CD4-positive, alpha-beta T cell treated with Interleukin-1 beta for 1 hour (primary cell): ENCODE measurements at regions not wholly inside any gene's neighbourhood (a gene's known extent, or its start where the extent isn't known, plus 50 kb on each side); places are given as distances from the start of the nearest gene placed in this dataset.
"Not testable (repeated sequence)": the region's sequence is repeated elsewhere in the genome, so short reads cannot be mapped to it uniquely, and the experiment has no call there.

Source experiments
- DNase-seq, 2 donors: peaks; one replicate each; pipeline ENCODE4 v3.0.0-alpha.2; 2020 to 2022

DNA sequence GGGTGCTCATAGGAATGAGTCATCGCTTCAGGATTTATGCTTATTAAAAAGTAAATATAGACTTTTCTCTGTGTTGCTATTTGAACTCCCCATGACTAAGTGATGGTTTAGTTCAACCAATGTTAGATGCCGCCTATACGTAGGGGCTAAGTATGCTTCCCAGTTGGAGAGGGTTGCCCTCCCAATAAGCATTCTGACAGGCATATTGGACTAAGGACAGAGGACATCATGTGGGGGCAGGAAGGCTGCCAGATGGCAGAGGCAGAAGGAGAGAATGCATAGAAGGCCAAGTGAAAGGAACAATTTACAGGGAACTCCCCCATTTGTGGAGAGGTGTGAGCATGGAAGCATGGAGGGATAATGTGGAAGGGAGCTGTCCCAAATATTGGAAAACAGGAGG lies 318.4 kb upstream of the OBI1 start:
- DNase-seq = no peak

DNA sequence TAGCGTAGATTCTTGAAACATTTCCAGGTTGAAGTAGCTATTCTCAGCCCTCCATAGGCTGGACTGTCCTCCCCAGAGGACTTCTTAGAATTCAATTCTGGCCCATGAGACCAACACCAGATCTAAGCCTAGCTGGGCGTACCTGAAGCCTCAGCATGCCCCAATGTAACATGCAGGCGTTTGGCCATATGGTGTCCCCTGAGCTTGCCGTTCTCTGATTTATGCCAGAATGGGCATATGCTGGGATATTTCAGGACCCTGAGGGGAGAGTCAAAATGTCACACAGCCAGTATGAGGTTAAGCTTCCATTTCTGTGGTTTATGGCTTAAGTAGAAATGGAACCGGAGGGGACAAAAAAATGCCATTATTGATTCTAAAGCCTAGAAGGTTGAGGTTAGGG lies 317.7 kb upstream of the OBI1 start:
- DNase-seq = no peak

DNA sequence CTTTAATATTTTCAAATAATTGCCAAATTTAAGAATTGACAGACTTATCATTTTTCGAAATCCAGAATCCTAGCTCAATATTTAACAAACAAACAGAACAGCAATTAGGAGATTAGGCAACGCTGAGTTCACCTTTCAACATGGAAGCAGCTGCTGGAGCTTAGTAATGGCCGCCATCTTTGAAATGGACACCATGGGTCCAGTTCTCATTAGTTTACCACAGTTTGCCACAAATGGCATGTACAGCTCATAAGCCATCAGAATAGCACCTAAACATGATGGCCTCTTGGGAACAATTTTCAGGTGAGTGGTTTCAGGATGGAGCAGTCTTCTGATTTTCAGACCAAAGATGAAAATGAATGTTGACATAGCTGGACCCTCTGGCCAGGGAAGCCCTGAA lies 313.6 kb upstream of the OBI1 start:
- no peak for DNase-seq

GRCh38 chr13:78971355-78972025 lies 312.5 kb upstream of the OBI1 start:
- DNase-seq = no peak

DNA sequence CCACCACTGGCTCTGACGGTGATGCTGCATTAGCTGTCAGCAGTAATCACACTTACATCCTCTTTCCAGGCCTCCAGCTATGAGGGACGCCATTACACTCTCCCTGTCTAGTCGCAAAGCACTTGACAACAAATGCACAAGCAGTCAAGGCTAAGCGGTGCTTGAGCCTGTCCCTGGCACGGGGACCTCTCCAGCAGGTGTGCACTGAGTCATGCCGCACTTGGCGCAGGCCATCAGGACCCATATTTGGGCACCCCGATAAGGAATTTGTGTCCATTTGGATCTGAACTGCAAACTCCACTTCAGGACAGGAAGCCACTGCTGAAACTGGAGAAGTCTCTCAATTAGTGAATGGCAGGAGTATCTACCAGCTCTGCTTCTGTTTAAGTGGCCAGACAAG lies 301.9 kb upstream of the OBI1 start:
- no peak for DNase-seq

GRCh38 chr13:78958006-78958405 lies 299.1 kb upstream of the OBI1 start:
- DNase-seq = no peak

DNA sequence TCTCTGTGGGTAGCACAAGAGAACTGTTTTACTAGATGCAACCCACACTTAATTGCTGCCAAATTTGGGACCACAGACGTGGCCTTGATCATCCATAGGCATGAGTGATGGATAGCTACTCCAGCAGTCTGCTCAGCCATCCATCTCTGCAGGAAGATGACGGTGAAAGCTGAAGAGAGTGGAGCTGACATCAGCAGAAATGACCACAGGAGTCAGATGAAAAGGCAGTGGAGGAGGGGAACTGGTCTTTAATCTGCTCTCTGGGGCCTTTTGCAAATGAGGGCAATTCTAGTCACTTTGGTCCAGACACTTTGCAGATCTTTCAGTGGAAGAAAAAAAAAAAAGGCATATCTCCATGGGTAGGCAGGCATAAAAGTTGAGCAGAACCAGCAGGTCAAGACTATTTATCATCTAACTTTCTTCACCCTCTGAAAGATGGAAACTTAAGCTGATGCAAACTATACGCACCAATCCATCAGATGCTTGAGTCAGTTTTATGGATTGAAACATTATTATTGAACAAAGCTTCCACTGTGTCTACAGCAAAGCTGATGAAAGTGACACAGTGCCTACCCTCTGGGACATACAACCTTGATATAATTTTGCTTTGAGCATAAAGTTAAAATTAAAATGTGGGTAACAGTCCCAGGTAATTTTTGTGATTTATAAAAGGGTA lies 281.6 kb upstream of the OBI1 start:
- no peak for DNase-seq

GRCh38 chr13:78934336-78934735 lies 275.4 kb upstream of the OBI1 start:
- no peak for DNase-seq

GRCh38 chr13:78915015-78915414 lies 256.1 kb upstream of the OBI1 start:
- DNase-seq = no peak

GRCh38 chr13:78913656-78914055 lies 254.7 kb upstream of the OBI1 start:
- no peak for DNase-seq

DNA sequence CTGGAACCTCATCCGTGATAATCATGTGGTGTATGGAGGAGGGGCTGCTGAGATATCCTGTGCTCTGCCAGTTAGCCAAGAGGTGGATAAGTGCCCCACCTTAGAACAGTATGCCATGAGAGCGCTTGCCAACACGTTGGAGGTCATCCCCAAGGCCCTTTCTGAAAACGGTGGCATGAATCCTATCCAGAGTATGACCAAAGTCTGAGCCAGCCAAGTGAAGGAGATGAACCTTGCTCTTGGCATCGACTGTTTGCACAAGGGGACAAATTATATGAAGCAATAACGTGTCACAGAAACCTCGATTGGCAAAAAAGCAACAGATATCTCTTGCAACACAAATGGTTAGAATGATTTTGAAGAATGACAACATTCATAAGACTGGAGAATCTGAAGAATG lies 251.2 kb upstream of the OBI1 start:
- no peak for DNase-seq

DNA sequence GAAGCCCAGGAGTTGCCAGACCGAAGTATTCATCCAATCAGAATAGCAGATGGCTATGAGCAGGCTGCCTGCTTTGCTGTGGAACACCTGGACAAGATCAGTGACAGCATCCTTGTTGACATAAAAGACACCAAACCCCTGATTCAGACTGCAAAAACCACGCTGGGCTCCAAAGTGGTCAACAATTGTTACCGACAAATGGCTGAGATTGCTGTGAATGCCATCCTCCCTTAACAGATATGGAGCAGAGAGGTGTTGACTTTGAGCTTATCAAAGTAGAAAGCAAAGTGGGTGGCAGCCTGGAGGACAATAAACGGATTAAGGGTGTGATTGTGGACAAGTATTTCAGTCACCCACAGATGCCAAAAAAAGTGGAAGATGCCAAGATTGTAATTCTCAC lies 250.3 kb upstream of the OBI1 start:
- DNase-seq = no peak

GRCh38 chr13:78907006-78907405 lies 248.1 kb upstream of the OBI1 start:
- DNase-seq = no peak

DNA sequence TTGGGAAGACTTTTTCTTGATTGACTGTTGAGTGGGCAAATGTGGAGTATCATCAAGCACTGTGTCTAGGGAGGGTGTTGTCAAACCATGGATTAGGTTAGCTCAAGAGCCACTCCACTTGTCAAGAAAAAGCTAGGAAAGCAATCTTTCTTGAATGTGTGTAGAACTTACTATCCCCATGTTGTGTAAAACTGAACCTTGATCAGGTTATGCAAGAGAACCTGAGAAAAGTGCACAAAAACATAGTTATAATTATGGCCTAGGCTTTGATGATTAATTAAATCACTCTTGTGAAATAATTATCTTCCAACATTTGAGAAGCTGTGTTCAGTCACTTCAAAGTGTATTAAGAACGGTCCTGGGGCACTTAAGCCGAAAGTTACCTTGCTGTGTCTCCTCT lies 238.2 kb upstream of the OBI1 start:
- no peak for DNase-seq

DNA sequence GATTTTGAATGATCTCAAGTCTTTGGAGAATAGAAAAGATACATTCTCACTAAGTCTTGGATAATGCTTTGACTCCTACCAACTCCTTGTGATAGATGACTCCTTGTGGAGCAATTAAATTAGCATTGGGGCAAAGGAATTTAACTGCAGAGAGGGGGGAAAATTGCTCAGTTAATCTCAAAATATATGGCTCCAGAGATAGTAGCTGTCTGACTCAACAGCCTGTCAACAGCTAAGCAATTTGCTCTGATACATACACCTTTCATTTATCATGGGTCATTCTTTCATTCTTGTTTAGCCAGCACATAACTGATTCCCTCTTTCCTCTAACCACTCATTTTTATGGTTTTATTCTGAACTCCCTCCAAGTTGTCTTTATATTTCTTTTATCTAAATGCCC lies 225.6 kb upstream of the OBI1 start:
- no peak for DNase-seq

GRCh38 chr13:78881751-78882150 lies 222.8 kb upstream of the OBI1 start:
- no peak for DNase-seq

- DNase-seq = no peak
These were observed 222.1 kb upstream of the OBI1 start for GRCh38 chr13:78881054-78881453.

DNA sequence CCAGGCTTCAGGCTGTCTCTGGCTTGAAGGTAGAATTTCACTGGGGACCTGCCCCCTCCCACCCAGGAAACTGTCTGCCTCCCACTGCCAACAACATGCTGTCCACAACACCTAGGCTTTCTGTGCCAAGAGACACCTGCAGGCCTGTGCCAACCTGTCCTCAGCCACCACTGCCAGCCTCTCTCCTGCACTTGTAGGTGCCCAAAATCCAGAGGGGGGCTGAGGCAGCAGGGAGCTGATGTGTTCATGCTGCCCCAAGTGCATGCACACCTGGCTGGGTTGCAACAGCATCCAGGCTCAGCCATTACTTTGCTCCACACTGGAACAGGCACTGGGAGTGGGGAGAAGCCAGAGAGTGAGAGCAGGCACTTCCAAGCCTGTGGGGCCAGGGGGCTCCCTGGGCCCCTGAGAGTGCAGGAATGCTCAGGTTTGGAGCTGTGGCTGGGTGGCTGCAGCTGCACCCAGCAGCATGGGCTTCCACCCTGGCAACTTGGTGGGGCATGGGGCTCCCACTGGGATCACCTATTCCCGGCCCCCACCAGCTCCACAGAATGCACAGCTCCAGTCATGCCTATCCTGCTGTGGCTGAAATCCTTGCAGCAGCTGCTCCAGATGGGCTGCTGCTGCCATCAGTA lies 218.1 kb upstream of the OBI1 start:
- DNase-seq = no peak

DNA sequence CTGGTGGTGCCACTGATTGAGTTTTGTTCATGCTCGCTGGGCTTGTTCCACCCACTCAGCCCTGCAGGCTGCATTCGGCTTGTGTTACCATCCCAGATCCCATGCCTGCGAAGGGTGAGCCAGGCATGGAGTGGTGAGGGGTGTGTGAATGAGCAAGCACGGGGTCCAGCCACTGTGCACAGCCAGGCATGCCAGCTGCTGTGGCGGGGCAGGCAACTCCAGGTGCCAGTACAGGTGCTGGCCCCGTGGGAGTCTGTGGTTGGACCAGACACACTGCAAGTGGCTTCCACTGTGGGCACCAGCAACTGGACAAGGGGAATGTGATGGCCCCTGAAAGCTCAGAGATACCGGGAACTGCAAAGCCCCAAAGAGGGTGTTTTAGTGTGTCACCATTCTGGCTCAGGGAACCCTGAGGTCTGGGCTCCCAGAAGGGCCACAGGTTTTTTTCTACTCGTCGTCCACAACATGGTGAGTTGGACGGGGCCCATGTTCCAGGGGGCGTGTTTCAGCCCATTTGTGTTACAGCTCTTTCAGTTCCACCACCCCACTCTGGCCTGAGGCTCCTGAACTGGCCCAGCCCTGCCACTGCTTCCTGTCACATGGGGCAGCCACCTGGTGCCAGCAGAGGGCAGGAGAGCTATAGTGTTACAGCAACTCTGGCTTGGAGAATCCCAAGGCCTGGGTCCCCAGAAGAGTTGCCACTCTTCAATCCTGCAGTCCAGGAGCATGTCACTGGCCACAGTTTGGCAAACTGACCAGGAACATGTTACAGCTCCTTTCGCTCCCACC lies 217.0 kb upstream of the OBI1 start:
- DNase-seq = no peak

GRCh38 chr13:78868991-78869390 lies 210.0 kb upstream of the OBI1 start:
- DNase-seq = no peak

DNA sequence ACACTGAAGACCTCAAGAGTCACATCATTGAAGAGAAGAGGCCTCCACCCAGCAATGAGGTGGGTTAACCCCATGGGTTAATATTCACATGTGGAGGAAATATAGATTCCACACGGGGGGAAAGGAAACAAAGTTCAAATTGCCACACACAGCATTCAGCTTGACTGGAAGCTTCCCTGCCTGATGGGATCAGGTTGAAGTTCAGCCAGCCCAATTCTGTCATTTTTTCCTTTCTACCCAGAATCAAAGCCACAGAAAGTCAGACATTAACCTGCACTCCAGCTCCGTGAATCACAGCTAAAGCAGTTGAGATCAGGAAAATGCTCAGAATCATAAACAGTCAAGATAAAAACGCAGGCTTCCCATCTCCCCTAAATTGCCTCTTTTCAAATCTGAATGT lies 208.7 kb upstream of the OBI1 start:
- no peak for DNase-seq

- DNase-seq = not testable (repeated sequence)
These were observed 207.1 kb upstream of the OBI1 start for GRCh38 chr13:78866076-78866475.

DNA sequence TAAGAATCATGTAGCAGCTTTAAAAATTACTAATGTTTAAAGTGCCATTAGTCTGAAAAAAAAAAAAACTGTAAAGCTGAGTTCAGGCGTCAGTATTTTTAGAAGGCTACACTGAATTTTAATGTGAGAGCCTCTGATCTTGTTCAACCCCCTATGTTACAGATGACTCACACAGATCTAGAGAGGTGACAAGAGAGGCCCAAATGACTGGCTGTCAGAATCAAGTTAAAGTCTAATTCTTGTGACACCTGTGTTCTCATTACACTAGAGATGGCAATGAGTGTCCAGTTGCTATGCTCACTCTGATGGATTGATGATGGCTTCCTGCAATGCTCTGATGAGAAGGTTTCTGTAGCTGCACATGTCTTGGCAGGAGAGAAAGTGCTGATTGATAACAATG lies 203.5 kb upstream of the OBI1 start:
- no peak for DNase-seq

GRCh38 chr13:78852709-78853108 lies 193.8 kb upstream of the OBI1 start:
- no peak for DNase-seq
